ENCODE measurements at regions not wholly inside any gene's neighbourhood (a gene's known extent, or its start where the extent isn't known, plus 50 kb on each side); places are given as distances from the start of the nearest gene placed in this dataset.
"Not testable (repeated sequence)": the region's sequence is repeated elsewhere in the genome, so short reads cannot be mapped to it uniquely, and the experiment has no call there.

GRCh38 chr1:218930000-218930399 is 243.7 kb upstream of the LYPLAL1 start:
- DNase-seq (ENCODE audit: low spot score) = no peak
- Mint-ChIP-seq H3K27ac (ENCODE audit: unreplicated experiment) (no peak overlapping the region), H3K36me3 (ENCODE audit: low read depth) (peaks cover under 1% of the 10 kb centered on the region), H3K9me3 (ENCODE audit: low read depth) (peaks cover 3% of the 10 kb centered on the region), H3K27me3 (ENCODE audit: low read depth) (no peaks in the 10 kb centered on the region), H3K4me3 (ENCODE audit: unreplicated experiment) (no peak overlapping the region), H3K4me1 (ENCODE audit: low read depth) (no peaks in the 10 kb centered on the region)
- TF ChIP-seq CTCF (IDR thresholded peaks at IDR 0.05) = no peak

- Mint-ChIP-seq H3K4me3 (ENCODE audit: unreplicated experiment) (no peak overlapping the region), H3K27me3 (ENCODE audit: low read depth) (no peaks in the 10 kb centered on the region), H3K36me3 (ENCODE audit: low read depth) (peaks cover 6% of the 10 kb centered on the region), H3K9me3 (ENCODE audit: low read depth) (peaks cover 9% of the 10 kb centered on the region), H3K4me1 (ENCODE audit: low read depth) (no peaks in the 10 kb centered on the region), H3K27ac (ENCODE audit: unreplicated experiment) (no peak overlapping the region)
- TF ChIP-seq CTCF (IDR thresholded peaks at IDR 0.05) = no peak
- no peak for DNase-seq (ENCODE audit: low spot score)
Measured at GRCh38 chr1:218930472-218931241, 243.0 kb upstream of the LYPLAL1 start.

GRCh38 chr1:218931324-218931723 is 242.4 kb upstream of the LYPLAL1 start:
- no peaks in the 10 kb centered on the region for H3K4me1 Mint-ChIP-seq (ENCODE audit: low read depth)
- peaks cover 10% of the 10 kb centered on the region for H3K36me3 Mint-ChIP-seq (ENCODE audit: low read depth)
- H3K4me3 Mint-ChIP-seq (ENCODE audit: unreplicated experiment) = no peak overlapping the region
- peaks cover 16% of the 10 kb centered on the region for H3K9me3 Mint-ChIP-seq (ENCODE audit: low read depth)
- no peak for TF ChIP-seq CTCF (IDR thresholded peaks at IDR 0.05)
- DNase-seq (ENCODE audit: low spot score) = no peak
- no peaks in the 10 kb centered on the region for H3K27me3 Mint-ChIP-seq (ENCODE audit: low read depth)
- H3K27ac Mint-ChIP-seq (ENCODE audit: unreplicated experiment) = no peak overlapping the region

DNA sequence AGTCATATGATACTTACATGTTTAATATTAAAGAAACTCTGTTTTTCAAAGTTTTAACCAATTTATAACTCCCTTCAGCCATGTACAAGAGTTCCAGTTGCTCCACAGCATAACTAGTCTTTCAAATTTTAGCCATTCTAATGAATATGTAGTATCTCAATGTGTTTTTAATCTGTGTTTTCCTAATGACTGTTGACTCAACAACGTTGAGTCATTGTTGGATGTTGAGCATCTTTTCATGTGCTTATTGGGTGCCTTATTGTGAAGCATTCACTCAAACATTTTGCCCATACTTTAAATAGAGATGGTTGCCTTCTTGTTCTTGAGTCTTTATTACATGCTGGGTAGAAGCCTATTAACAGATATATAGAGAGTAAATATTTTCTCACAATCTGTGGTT is 240.2 kb upstream of the LYPLAL1 start:
- H3K36me3 Mint-ChIP-seq (ENCODE audit: low read depth) = peaks cover 10% of the 10 kb centered on the region
- no peak for TF ChIP-seq CTCF (IDR thresholded peaks at IDR 0.05)

GRCh38 chr1:218935408-218935807 is 238.3 kb upstream of the LYPLAL1 start:
- H3K4me3 Mint-ChIP-seq (ENCODE audit: unreplicated experiment); H3K4me1 Mint-ChIP-seq (ENCODE audit: low read depth); DNase-seq (ENCODE audit: low spot score); H3K27ac Mint-ChIP-seq (ENCODE audit: unreplicated experiment); H3K27me3 Mint-ChIP-seq (ENCODE audit: low read depth): not testable (repeated sequence)
- Mint-ChIP-seq H3K36me3 (ENCODE audit: low read depth) (peaks cover 15% of the 10 kb centered on the region), H3K9me3 (ENCODE audit: low read depth) (peaks cover 32% of the 10 kb centered on the region)

More for the DNA sequence above, 240.2 kb upstream of the LYPLAL1 start:
- no peak for DNase-seq (ENCODE audit: low spot score)
- peaks cover 22% of the 10 kb centered on the region for H3K9me3 Mint-ChIP-seq (ENCODE audit: low read depth)
- peaks cover 4% of the 10 kb centered on the region for H3K4me1 Mint-ChIP-seq (ENCODE audit: low read depth)
- H3K27ac Mint-ChIP-seq (ENCODE audit: unreplicated experiment) = no peak overlapping the region
- H3K27me3 Mint-ChIP-seq (ENCODE audit: low read depth) = no peaks in the 10 kb centered on the region
- H3K4me3 Mint-ChIP-seq (ENCODE audit: unreplicated experiment) = no peak overlapping the region

- Mint-ChIP-seq H3K36me3 (ENCODE audit: low read depth) (peaks cover 15% of the 10 kb centered on the region), H3K27me3 (ENCODE audit: low read depth) (no peaks in the 10 kb centered on the region), H3K4me3 (ENCODE audit: unreplicated experiment) (no peak overlapping the region), H3K4me1 (ENCODE audit: low read depth) (peaks cover 8% of the 10 kb centered on the region), H3K27ac (ENCODE audit: unreplicated experiment) (no peak overlapping the region), H3K9me3 (ENCODE audit: low read depth) (peaks cover 32% of the 10 kb centered on the region)
- no peak for TF ChIP-seq CTCF (IDR thresholded peaks at IDR 0.05)
- no peak for DNase-seq (ENCODE audit: low spot score)
Measured at GRCh38 chr1:218938259-218938658, 235.4 kb upstream of the LYPLAL1 start.

Measured in chondrocyte (in vitro differentiated cells).